ENCODE measurements at regions not wholly inside any gene's neighbourhood (a gene's known extent, or its start where the extent isn't known, plus 50 kb on each side); places are given as distances from the start of the nearest gene placed in this dataset.

GRCh38 chr18:66438711-66439536, 165.0 kb downstream of the CDH19 start (continued):
- TF ChIP-seq, protein P1, sequence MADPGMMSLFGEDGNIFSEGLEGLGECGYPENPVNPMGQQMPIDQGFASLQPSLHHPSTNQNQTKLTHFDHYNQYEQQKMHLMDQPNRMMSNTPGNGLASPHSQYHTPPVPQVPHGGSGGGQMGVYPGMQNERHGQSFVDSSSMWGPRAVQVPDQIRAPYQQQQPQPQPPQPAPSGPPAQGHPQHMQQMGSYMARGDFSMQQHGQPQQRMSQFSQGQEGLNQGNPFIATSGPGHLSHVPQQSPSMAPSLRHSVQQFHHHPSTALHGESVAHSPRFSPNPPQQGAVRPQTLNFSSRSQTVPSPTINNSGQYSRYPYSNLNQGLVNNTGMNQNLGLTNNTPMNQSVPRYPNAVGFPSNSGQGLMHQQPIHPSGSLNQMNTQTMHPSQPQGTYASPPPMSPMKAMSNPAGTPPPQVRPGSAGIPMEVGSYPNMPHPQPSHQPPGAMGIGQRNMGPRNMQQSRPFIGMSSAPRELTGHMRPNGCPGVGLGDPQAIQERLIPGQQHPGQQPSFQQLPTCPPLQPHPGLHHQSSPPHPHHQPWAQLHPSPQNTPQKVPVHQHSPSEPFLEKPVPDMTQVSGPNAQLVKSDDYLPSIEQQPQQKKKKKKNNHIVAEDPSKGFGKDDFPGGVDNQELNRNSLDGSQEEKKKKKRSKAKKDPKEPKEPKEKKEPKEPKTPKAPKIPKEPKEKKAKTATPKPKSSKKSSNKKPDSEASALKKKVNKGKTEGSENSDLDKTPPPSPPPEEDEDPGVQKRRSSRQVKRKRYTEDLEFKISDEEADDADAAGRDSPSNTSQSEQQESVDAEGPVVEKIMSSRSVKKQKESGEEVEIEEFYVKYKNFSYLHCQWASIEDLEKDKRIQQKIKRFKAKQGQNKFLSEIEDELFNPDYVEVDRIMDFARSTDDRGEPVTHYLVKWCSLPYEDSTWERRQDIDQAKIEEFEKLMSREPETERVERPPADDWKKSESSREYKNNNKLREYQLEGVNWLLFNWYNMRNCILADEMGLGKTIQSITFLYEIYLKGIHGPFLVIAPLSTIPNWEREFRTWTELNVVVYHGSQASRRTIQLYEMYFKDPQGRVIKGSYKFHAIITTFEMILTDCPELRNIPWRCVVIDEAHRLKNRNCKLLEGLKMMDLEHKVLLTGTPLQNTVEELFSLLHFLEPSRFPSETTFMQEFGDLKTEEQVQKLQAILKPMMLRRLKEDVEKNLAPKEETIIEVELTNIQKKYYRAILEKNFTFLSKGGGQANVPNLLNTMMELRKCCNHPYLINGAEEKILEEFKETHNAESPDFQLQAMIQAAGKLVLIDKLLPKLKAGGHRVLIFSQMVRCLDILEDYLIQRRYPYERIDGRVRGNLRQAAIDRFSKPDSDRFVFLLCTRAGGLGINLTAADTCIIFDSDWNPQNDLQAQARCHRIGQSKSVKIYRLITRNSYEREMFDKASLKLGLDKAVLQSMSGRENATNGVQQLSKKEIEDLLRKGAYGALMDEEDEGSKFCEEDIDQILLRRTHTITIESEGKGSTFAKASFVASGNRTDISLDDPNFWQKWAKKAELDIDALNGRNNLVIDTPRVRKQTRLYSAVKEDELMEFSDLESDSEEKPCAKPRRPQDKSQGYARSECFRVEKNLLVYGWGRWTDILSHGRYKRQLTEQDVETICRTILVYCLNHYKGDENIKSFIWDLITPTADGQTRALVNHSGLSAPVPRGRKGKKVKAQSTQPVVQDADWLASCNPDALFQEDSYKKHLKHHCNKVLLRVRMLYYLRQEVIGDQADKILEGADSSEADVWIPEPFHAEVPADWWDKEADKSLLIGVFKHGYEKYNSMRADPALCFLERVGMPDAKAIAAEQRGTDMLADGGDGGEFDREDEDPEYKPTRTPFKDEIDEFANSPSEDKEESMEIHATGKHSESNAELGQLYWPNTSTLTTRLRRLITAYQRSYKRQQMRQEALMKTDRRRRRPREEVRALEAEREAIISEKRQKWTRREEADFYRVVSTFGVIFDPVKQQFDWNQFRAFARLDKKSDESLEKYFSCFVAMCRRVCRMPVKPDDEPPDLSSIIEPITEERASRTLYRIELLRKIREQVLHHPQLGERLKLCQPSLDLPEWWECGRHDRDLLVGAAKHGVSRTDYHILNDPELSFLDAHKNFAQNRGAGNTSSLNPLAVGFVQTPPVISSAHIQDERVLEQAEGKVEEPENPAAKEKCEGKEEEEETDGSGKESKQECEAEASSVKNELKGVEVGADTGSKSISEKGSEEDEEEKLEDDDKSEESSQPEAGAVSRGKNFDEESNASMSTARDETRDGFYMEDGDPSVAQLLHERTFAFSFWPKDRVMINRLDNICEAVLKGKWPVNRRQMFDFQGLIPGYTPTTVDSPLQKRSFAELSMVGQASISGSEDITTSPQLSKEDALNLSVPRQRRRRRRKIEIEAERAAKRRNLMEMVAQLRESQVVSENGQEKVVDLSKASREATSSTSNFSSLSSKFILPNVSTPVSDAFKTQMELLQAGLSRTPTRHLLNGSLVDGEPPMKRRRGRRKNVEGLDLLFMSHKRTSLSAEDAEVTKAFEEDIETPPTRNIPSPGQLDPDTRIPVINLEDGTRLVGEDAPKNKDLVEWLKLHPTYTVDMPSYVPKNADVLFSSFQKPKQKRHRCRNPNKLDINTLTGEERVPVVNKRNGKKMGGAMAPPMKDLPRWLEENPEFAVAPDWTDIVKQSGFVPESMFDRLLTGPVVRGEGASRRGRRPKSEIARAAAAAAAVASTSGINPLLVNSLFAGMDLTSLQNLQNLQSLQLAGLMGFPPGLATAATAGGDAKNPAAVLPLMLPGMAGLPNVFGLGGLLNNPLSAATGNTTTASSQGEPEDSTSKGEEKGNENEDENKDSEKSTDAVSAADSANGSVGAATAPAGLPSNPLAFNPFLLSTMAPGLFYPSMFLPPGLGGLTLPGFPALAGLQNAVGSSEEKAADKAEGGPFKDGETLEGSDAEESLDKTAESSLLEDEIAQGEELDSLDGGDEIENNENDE (IDR thresholded peaks at IDR 0.05; ENCODE audit: insufficient replicate concordance, low read length), result no peak
- TF ChIP-seq TCF12 (IDR thresholded peaks at IDR 0.05; ENCODE audit: low read depth, low read length), result no peak
- TF ChIP-seq POU5F1 (IDR thresholded peaks at IDR 0.05; ENCODE audit: low read depth, low read length), result no peak
- TF ChIP-seq CBX8 (IDR thresholded peaks at IDR 0.05; ENCODE audit: borderline replicate concordance, low read depth, low read length), result no peak
- TF ChIP-seq CTCF (IDR thresholded peaks at IDR 0.05; ENCODE audit: control extremely low read depth in 1 of 3, insufficient read depth in 1 of 3, low read depth in 1 of 3, low read length in 3 of 3), result no peak
- TF ChIP-seq JUND (IDR thresholded peaks at IDR 0.05; ENCODE audit: low read length), result no peak
- no peak for TF ChIP-seq CHD2 (IDR thresholded peaks at IDR 0.05; ENCODE audit: low read length)
- no peak for TF ChIP-seq NANOG (IDR thresholded peaks at IDR 0.05; ENCODE audit: insufficient read depth, low read depth, low read length, poor library complexity, severe bottlenecking)
